ENCODE measurements at regions not wholly inside any gene's neighbourhood (a gene's known extent, or its start where the extent isn't known, plus 50 kb on each side); places are given as distances from the start of the nearest gene placed in this dataset.

DNA sequence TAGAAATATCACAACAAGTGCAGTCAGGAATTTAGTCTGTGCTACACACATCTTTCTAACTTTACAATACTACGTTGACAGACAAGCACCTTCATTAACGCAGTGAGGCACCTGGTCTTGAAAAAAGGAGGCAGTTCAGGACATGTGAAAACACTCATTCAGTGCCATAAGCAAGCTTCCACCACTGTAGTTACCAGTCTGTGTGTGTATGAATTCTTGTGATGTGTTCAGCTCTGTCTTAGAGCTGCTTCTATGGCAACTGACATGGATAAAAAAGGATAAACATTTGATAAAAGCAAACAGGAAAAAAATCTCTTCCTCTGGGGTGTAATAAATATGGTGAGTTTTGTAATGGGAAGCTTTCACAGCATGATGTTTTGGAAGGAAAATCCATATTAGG, 623.8 kb upstream of the NXPH2 start:
- no peaks in the 10 kb centered on the region for H3K36me3 ChIP-seq
- no peak overlapping the region for H3K4me3 ChIP-seq
- no peak for DNase-seq
- no peak overlapping the region for H3K27ac ChIP-seq
- H3K4me1 ChIP-seq, result no peaks in the 10 kb centered on the region
- no peaks in the 10 kb centered on the region for H3K9me3 ChIP-seq (replicated peaks)
- no peaks in the 10 kb centered on the region for H3K27me3 ChIP-seq

GRCh38 chr2:139394801-139395200, 614.6 kb upstream of the NXPH2 start:
- H3K4me3 ChIP-seq, result no peak overlapping the region
- H3K27ac ChIP-seq, result no peak overlapping the region
- no peaks in the 10 kb centered on the region for H3K9me3 ChIP-seq (replicated peaks)
- H3K36me3 ChIP-seq, result no peaks in the 10 kb centered on the region
- H3K27me3 ChIP-seq, result no peaks in the 10 kb centered on the region
- DNase-seq, result no peak
- no peaks in the 10 kb centered on the region for H3K4me1 ChIP-seq

DNA sequence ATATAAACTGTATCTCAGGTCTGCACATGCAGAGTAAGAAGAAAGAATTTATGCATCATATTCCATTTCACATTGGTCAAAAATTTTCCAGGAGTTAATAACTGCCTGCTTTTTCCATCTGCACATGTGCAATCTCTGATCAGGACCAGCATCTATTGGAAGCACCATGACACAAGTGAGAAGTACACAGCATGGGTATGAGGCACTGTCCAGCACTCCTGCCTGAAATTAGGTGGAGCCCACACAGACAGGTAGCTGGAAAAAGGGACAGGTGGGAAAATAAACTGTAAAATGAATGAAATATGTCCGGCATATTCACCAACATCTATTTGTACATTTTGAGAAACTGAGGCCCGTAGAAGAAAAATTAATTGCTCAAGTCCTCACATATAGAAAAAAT, 609.2 kb upstream of the NXPH2 start:
- no peak for DNase-seq
- Histone ChIP-seq H3K9me3 (replicated peaks) (no peaks in the 10 kb centered on the region), H3K4me3 (no peak overlapping the region), H3K4me1 (no peaks in the 10 kb centered on the region), H3K27ac (no peak overlapping the region), H3K36me3 (no peaks in the 10 kb centered on the region), H3K27me3 (no peaks in the 10 kb centered on the region)

- Histone ChIP-seq H3K4me3 (no peak overlapping the region), H3K9me3 (replicated peaks) (no peaks in the 10 kb centered on the region), H3K27ac (no peak overlapping the region), H3K27me3 (no peaks in the 10 kb centered on the region), H3K4me1 (no peaks in the 10 kb centered on the region), H3K36me3 (no peaks in the 10 kb centered on the region)
- DNase-seq, result no peak
Observed at GRCh38 chr2:139386401-139386800, 606.2 kb upstream of the NXPH2 start.

- H3K36me3 ChIP-seq, result no peaks in the 10 kb centered on the region
- H3K27me3 ChIP-seq, result no peaks in the 10 kb centered on the region
- no peak overlapping the region for H3K27ac ChIP-seq
- no peak overlapping the region for H3K4me3 ChIP-seq
- no peak for DNase-seq
- H3K4me1 ChIP-seq, result no peaks in the 10 kb centered on the region
- no peaks in the 10 kb centered on the region for H3K9me3 ChIP-seq (replicated peaks)
Observed at GRCh38 chr2:139383532-139383931, 603.3 kb upstream of the NXPH2 start.

DNA sequence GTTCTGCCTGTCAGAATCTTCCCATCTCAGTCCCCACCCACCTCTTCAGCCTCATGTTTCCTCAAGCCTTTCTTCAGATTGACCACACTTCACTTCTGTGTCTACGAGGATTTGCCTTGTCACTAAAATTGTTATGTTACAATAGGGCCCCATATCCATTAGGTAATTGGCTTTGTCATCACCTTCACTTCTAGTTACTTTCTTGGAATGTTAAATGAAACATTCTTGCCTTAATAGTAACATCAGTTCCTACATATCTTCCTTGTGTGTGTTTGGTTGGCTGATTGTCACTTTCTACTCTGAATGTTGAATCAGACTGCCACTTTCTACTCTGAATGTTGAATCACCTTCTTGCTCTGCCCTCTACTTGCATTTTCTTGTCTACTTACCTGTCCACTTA, 599.9 kb upstream of the NXPH2 start:
- DNase-seq, result no peak
- Histone ChIP-seq H3K4me3 (no peak overlapping the region), H3K9me3 (replicated peaks) (no peaks in the 10 kb centered on the region)

DNA sequence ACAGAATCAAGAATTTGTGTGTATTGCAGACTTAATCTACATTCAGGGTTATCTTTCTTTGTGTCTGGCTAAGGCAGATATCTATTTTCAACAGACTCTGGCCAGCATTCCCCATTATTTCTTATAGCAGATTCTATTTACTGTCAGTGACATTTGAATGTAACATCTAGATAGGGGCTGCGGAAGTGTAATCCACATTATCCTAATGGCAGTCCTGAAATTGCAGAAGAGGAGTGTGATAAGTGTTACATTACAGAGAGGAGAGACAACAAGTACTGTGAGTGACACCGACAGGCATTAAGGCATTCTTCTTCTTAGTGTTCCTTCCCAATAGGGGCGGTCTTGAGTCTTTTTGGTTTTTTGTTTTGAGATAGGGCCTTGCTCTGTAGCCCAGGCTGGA, 598.2 kb upstream of the NXPH2 start:
- DNase-seq, result no peak
- Histone ChIP-seq H3K4me1 (no peaks in the 10 kb centered on the region), H3K36me3 (no peaks in the 10 kb centered on the region), H3K27ac (no peak overlapping the region), H3K27me3 (no peaks in the 10 kb centered on the region), H3K9me3 (replicated peaks) (no peaks in the 10 kb centered on the region), H3K4me3 (no peak overlapping the region)

More for the DNA sequence above, 599.9 kb upstream of the NXPH2 start:
- no peaks in the 10 kb centered on the region for H3K36me3 ChIP-seq
- H3K4me1 ChIP-seq, result no peaks in the 10 kb centered on the region
- H3K27me3 ChIP-seq, result no peaks in the 10 kb centered on the region
- H3K27ac ChIP-seq, result no peak overlapping the region

DNA sequence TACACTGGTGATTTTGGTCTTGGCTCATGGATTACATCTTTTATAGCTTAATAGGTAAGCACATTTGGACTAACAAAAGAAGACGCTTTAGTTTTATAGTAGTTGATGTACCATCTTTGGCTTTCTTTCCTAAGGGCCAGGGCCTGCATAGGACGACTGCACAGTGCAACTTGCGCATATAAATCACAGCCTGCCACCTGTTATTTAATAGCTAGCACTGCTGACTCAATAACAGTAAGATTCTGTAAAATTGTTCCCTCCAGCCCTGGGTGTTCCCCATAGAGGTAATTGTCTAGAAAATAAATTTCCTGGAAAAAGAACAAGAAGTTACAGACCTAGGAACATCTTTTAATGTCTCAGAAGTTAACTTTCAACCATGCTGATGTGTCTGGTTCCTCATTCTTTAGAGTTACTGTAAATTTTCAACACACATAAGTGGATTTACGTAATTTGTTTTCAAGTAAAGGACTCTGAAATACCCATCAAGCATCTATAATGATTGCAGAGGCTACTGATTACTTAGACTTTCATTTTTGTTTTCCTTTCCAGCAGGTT, 594.2 kb upstream of the NXPH2 start:
- Histone ChIP-seq H3K4me1 (no peaks in the 10 kb centered on the region), H3K4me3 (no peak overlapping the region), H3K27ac (no peak overlapping the region), H3K9me3 (replicated peaks) (no peaks in the 10 kb centered on the region), H3K27me3 (no peaks in the 10 kb centered on the region; the same call in 1 of the 2 replicates), H3K36me3 (no peaks in the 10 kb centered on the region)
- no peak for DNase-seq

DNA sequence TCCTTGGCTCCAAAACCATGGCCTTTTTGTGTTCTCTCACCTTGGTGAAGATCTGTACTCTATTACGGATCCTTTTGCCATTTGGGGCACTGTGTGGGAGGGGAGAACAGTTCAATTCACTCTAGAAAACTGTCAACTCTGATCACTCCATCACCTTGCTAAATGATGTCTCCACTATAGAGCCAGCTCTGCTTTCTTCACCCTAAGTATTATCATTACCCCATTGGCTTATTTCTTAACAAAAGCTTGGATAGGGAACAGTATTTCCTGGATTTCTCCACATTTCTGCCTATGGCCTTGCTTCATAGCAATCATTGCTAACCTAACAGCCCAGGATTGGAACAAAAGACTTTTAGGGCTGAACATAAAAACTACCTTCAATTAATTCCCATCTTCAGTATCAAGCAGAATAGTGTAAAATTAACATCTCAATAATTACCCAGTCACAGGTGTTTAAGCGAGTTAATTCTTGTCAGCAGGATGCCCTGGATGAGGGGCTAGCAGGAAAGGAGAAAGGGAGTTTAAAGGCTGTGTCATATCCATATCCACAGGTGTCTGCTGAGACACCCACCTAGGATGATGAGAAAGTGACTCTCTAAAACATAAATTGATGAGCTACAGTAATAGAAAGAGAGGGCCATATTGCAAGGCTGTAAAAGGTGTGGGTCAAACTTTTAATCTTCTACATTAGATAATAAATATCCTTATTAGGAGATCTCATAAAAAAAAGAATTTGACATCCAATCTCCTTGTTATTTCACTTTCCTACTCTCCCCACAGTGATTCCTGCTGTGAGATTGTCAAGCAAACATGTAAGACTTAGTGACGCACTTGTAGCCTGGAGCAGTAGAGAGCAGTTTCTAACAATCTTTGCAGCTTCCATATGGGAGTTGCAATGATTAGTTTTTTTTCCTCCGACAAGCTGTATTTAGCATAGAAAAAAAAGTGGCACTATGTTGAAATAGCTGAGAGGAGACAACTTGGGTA, 589.5 kb upstream of the NXPH2 start:
- H3K4me1 ChIP-seq, result no peaks in the 10 kb centered on the region
- H3K36me3 ChIP-seq, result no peaks in the 10 kb centered on the region
- H3K27me3 ChIP-seq, result no peaks in the 10 kb centered on the region; the same call in 1 of the 2 replicates
- no peak overlapping the region for H3K27ac ChIP-seq
- DNase-seq, result no peak
- no peak overlapping the region for H3K4me3 ChIP-seq
- H3K9me3 ChIP-seq (replicated peaks), result no peaks in the 10 kb centered on the region

- Histone ChIP-seq H3K27me3 (no peaks in the 10 kb centered on the region; the same call in 1 of the 2 replicates), H3K36me3 (no peaks in the 10 kb centered on the region)
- DNase-seq, result no peak
Observed at GRCh38 chr2:139367416-139367815, 587.2 kb upstream of the NXPH2 start.

GRCh38 chr2:139366681-139367080, 586.5 kb upstream of the NXPH2 start:
- DNase-seq, result no peak
- Histone ChIP-seq H3K27me3 (no peaks in the 10 kb centered on the region; the same call in none of the 2 replicates), H3K9me3 (replicated peaks) (no peaks in the 10 kb centered on the region), H3K36me3 (no peaks in the 10 kb centered on the region), H3K4me1 (no peaks in the 10 kb centered on the region), H3K27ac (no peak overlapping the region), H3K4me3 (no peak overlapping the region)

More at GRCh38 chr2:139367416-139367815, 587.2 kb upstream of the NXPH2 start:
- H3K9me3 ChIP-seq (replicated peaks), result no peaks in the 10 kb centered on the region
- H3K4me1 ChIP-seq, result no peaks in the 10 kb centered on the region
- no peak overlapping the region for H3K27ac ChIP-seq
- H3K4me3 ChIP-seq, result no peak overlapping the region

GRCh38 chr2:139365189-139365588, 585.0 kb upstream of the NXPH2 start:
- Histone ChIP-seq H3K36me3 (no peaks in the 10 kb centered on the region), H3K4me1 (no peaks in the 10 kb centered on the region), H3K27ac (no peak overlapping the region), H3K4me3 (no peak overlapping the region), H3K27me3 (peaks cover 6% of the 10 kb centered on the region), H3K9me3 (replicated peaks) (no peaks in the 10 kb centered on the region)
- DNase-seq, result no peak

DNA sequence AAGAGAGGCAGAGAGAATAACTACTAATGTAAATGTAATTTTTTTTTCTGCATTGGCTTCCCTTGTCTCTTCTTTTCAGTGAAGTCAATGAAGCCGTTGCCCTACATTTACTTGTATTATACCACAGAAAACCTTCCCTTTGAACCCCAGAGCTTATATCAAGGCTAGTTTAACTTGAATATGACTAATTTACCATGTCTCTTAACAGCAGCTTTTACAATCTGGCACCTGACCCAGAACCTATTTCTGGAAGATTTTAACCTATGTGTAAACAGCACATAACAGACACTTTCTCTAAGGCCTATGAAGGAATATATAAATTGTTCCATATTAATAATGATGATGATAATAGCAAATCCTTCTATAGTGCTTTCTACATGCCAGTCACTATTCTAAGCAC, 580.5 kb upstream of the NXPH2 start:
- Histone ChIP-seq H3K4me3 (no peak overlapping the region), H3K9me3 (replicated peaks) (no peaks in the 10 kb centered on the region), H3K4me1 (no peaks in the 10 kb centered on the region), H3K27me3 (peaks cover 6% of the 10 kb centered on the region), H3K36me3 (no peaks in the 10 kb centered on the region), H3K27ac (no peak overlapping the region)
- no peak for DNase-seq

GRCh38 chr2:139359818-139360217, 579.6 kb upstream of the NXPH2 start:
- Histone ChIP-seq H3K4me3 (no peak overlapping the region), H3K27ac (no peak overlapping the region), H3K36me3 (no peaks in the 10 kb centered on the region), H3K4me1 (no peaks in the 10 kb centered on the region), H3K27me3 (peaks cover 6% of the 10 kb centered on the region), H3K9me3 (replicated peaks) (no peaks in the 10 kb centered on the region)
- no peak for DNase-seq

DNA sequence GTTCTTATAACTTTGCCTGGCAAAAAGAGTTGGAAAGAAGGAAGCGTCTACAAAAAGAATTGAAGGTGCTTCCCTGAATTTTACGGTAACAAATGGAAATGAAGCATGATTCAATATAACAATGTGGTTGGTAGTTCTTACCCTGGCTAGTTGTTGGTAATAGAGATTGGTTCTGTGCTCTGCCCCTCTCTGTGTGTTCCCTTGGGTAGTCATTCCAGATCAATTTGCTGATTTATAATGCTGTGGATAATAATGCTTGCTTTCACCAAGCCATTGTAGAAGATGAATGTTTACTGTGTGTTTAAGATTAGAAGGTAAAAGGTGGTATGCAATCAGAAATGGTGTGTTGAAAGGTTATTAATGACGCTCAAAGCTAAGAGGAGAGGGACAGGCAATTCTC, 577.8 kb upstream of the NXPH2 start:
- peaks cover 6% of the 10 kb centered on the region for H3K27me3 ChIP-seq
- no peaks in the 10 kb centered on the region for H3K4me1 ChIP-seq
- H3K36me3 ChIP-seq, result no peaks in the 10 kb centered on the region
- no peak overlapping the region for H3K27ac ChIP-seq
- H3K9me3 ChIP-seq (replicated peaks), result no peaks in the 10 kb centered on the region
- no peak for DNase-seq
- H3K4me3 ChIP-seq, result no peak overlapping the region

All from SJCRH30 (cell line).